ENCODE measurements at regions not wholly inside any gene's neighbourhood (a gene's known extent, or its start where the extent isn't known, plus 50 kb on each side); places are given as distances from the start of the nearest gene placed in this dataset.

GRCh38 chr7:34354011-34354410 lies 304.0 kb upstream of the NPSR1 start:
- TF ChIP-seq CTCF (IDR thresholded peaks at IDR 0.05; ENCODE audit: borderline replicate concordance, extremely low read depth, low read length, poor library complexity, severe bottlenecking), result no peak
- no peak for TF ChIP-seq EZH2 (IDR thresholded peaks at IDR 0.05; ENCODE audit: borderline replicate concordance, low read depth, low read length, severe bottlenecking)

All from DND-41 (cell line).